Sigmoid colon (tissue), 4 donors: ENCODE measurements at regions not wholly inside any gene's neighbourhood (a gene's known extent, or its start where the extent isn't known, plus 50 kb on each side); places are given as distances from the start of the nearest gene placed in this dataset.

ENCODE experiments used
- CTCF ChIP-seq, 4 experiments: fragments of 450-650 bp in 3 of 4; fragments of 200-600 bp in 1 of 4; IDR thresholded peaks; one replicate each; pipeline ENCODE4 v1.5.1; 2016 to 2019; ENCODE audit warnings: antibody characterized with exemption in 4 of 4, mild to moderate bottlenecking in 3 of 4, moderate library complexity in 2 of 4
- EP300 ChIP-seq, 4 donors: sonication (generic); formaldehyde crosslinking; IDR thresholded peaks; one replicate each; pipeline ENCODE4 v1.6.1; 2017; ENCODE audit warnings: antibody characterized with exemption in 4 of 4
- POLR2A ChIP-seq, 2 donors: fragments of 450-650 bp; IDR thresholded peaks; one replicate each; pipeline ENCODE4 v1.6.1; 2016; ENCODE audit warnings: antibody characterized with exemption in 2 of 2, mild to moderate bottlenecking in 2 of 2, moderate library complexity in 2 of 2
- POLR2AphosphoS5 ChIP-seq, 4 donors: sonication (generic); formaldehyde crosslinking; IDR thresholded peaks; one replicate each; pipeline ENCODE4 v1.6.1; 2017; ENCODE audit warnings: antibody characterized with exemption in 4 of 4

- TF ChIP-seq CTCF (IDR thresholded peaks at IDR 0.05) (no peak), POLR2AphosphoS5 (IDR thresholded peaks at IDR 0.05) (no peak), POLR2A (IDR thresholded peaks at IDR 0.05) (no peak), EP300 (IDR thresholded peaks at IDR 0.05) (no peak)
Observed at GRCh38 chr10:130742941-130743675, 568.4 kb downstream of the TCERG1L start.
